Stimulated activated CD4-positive, alpha-beta T cell treated with anti-CD3 and anti-CD28 coated beads, TNF-alpha, amount 100 ng/mL, for 4 hours (primary cell): ENCODE measurements at regions not wholly inside any gene's neighbourhood (a gene's known extent, or its start where the extent isn't known, plus 50 kb on each side); places are given as distances from the start of the nearest gene placed in this dataset.

Experiments used
- DNase-seq, 3 experiments: peaks; one replicate each; pipeline ENCODE4 v3.0.0-alpha.2; 2020; ENCODE audit warnings: low read depth in 3 of 3

DNA sequence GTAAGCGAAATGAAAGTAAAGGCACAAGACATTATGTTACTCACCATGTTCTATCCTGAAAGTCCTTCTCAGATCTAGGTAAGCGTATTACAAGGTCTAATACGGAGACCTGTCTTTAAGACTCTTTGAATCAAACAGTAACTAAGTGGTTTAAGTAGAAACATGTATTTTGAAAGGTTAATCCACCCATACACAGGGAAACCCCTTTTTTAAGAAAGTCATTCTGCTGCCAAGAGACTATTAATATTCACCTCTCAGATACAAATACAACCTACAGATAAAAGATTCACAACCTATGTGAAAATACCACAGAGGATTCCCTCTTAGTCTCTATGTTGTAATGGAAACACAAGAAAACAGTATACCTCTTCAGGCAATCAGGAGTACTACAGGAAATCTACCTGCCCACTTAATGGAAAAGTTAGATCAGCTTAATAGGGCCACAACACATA lies 63.2 kb upstream of the TNIP3 start:
- DNase-seq, result no peak

DNA sequence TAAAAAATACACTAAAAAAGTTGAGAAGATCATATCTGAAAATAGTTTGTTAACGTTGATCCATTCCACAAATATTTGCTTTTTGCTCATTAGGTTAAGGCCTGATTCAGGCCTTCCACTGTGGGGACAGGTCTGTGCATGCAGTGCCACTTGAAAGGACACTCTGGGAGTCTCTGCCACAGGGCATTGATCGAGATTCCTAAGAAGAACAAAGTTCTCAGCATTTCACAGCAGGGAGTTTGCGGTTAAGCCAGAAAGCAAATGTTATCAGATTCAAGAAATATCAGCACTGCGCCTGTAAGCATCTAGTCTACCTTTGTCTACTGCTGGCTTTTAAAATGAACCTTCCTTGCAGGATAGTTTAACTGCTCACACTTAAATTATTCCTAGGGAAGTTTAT lies 62.2 kb upstream of the TNIP3 start:
- DNase-seq, result no peak

- no peak for DNase-seq
Measured at GRCh38 chr4:121221608-121222007, 57.5 kb upstream of the TNIP3 start.

- no peak for DNase-seq
Measured at GRCh38 chr4:121221201-121221600, 57.1 kb upstream of the TNIP3 start.

DNA sequence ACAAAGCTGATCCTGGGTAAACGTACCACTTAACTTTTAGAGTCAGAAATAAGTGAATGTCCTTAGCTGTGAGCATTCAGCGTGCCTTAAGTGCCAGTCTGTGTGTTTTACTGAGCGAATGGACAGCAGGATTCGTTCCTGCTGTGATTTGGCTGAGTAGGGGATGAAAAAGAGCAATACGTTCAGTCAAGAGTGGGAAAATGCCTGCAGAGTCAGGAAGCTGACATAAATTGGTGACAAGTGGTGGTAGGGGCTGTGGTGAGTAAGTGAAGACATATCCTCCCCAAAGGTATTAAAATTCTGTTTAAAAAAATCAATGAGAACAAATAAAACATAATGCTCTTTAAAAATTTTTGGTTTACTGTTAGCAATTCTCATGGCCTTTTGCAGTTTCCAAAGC lies 56.6 kb upstream of the TNIP3 start:
- DNase-seq, result no peak

- no peak for DNase-seq
Measured at GRCh38 chr4:121219227-121219626, 55.1 kb upstream of the TNIP3 start.

DNA sequence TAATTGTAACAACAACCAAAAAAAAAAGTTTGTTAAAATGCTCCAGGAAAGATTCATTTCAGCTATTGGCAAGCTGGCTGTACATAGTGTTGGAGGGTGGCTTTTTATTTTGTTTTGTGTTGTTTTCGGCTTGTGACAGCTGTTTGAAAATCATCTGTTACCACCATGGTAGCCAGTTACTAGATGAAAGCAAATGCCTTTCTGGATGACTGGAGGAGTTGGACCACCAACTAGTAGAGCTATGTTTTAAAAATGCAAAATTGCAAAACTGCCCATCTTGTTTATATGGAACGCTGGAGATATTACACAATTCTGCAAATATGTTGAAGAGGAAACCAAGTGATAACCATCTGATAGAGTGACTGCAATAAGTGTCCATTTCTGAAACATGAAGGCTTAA lies 53.2 kb upstream of the TNIP3 start:
- no peak for DNase-seq

GRCh38 chr4:121216461-121216860 lies 52.3 kb upstream of the TNIP3 start:
- DNase-seq, result no peak

DNA sequence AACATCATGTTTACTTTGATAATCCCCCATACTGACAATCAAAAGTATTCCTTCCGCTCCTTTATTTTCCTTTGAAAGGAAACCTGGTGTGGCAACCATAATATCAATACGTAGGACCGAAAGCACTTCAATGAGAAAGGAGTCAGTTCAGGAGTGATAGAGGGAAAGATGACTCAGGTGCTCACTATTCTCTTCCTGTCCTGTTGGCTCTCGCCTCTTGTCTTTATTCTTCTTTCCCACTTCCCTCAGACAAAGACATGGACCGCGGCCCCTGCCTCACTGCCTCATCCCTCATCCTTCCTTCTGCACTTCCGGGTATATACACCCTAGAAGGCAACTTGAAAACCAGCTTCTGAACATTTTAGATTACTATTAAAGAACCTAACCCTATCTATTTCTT lies 49.8 kb upstream of the TNIP3 start:
- no peak for DNase-seq
